Endothelial cell of umbilical vein (primary cell): ENCODE measurements at regions not wholly inside any gene's neighbourhood (a gene's known extent, or its start where the extent isn't known, plus 50 kb on each side); places are given as distances from the start of the nearest gene placed in this dataset.

ENCODE experiments used
- EZH2 ChIP-seq: IDR thresholded peaks from 2 replicates; pipeline ENCODE4 v1.6.1; 2012; ENCODE audit warnings: borderline replicate concordance, low read depth, mild to moderate bottlenecking, moderate library complexity, low read length, inconsistent platforms; ENCODE audit not compliant: severe bottlenecking
- FOS ChIP-seq: IDR thresholded peaks from 2 replicates; pipeline ENCODE4 v1.6.1; 2011; ENCODE audit warnings: mild to moderate bottlenecking, low read length, moderate library complexity, borderline replicate concordance; ENCODE audit not compliant: insufficient read depth
- POLR2A ChIP-seq: IDR thresholded peaks from 2 replicates; pipeline ENCODE4 v1.6.1; 2012; ENCODE audit warnings: low read depth, mild to moderate bottlenecking, control low read depth, low read length
- POLR2AphosphoS5 ChIP-seq: IDR thresholded peaks from 2 replicates; pipeline ENCODE4 v1.6.1; 2012; ENCODE audit warnings: low read depth, mild to moderate bottlenecking, control low read depth, low read length, moderate library complexity; ENCODE audit not compliant: insufficient read depth
- TF ChIP-seq, protein P1 (sequence below): IDR thresholded peaks from 2 replicates; pipeline ENCODE4 v1.6.1; 2011; ENCODE audit not compliant: insufficient read depth, insufficient read length
- TF ChIP-seq, protein P2 (sequence below), 2 donors: IDR thresholded peaks; 1 replicate in 1 of 2; 2 replicates in 1 of 2; pipeline ENCODE4 v1.5.1; 2011; ENCODE audit warnings: low read length in 2 of 2, mild to moderate bottlenecking in 2 of 2, moderate library complexity in 2 of 2, control low read depth in 1 of 2, inconsistent platforms in 1 of 2, low read depth in 1 of 2; ENCODE audit not compliant: insufficient read depth in 1 of 2; ENCODE audit errors: extremely low read depth in 1 of 2

DNA sequence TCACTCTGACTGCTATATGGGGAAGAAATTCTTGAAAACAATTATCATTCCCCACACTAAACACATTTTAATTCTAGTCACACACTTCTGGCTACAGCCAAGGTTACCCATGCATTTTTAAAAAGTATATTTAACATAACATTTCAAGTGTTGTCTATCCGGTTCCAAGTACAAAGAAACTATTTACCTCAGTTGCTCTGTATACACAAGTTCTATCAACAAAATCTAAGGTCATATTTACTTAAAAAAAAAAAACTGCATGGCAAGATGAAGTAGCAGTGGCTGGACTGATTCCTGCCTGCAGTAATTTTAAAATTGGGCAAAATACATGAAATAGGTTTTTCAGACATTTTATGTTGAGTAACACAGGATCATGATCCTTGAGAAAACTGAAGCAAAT, 155.9 kb upstream of the TOM1L1 start:
- TF ChIP-seq, protein P1, sequence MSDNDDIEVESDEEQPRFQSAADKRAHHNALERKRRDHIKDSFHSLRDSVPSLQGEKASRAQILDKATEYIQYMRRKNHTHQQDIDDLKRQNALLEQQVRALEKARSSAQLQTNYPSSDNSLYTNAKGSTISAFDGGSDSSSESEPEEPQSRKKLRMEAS = no peak
- TF ChIP-seq, protein P2, sequence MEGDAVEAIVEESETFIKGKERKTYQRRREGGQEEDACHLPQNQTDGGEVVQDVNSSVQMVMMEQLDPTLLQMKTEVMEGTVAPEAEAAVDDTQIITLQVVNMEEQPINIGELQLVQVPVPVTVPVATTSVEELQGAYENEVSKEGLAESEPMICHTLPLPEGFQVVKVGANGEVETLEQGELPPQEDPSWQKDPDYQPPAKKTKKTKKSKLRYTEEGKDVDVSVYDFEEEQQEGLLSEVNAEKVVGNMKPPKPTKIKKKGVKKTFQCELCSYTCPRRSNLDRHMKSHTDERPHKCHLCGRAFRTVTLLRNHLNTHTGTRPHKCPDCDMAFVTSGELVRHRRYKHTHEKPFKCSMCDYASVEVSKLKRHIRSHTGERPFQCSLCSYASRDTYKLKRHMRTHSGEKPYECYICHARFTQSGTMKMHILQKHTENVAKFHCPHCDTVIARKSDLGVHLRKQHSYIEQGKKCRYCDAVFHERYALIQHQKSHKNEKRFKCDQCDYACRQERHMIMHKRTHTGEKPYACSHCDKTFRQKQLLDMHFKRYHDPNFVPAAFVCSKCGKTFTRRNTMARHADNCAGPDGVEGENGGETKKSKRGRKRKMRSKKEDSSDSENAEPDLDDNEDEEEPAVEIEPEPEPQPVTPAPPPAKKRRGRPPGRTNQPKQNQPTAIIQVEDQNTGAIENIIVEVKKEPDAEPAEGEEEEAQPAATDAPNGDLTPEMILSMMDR (IDR thresholded peaks at IDR 0.05; ENCODE audit: extremely low read depth in 1 of 2, insufficient read depth in 1 of 2, low read depth in 1 of 2, low read length in 2 of 2) = no peak
- TF ChIP-seq POLR2AphosphoS5 (no peak), POLR2A (no peak), EZH2 (no peak), FOS (no peak)
